ENCODE measurements at regions not wholly inside any gene's neighbourhood (a gene's known extent, or its start where the extent isn't known, plus 50 kb on each side); places are given as distances from the start of the nearest gene placed in this dataset.

DNA sequence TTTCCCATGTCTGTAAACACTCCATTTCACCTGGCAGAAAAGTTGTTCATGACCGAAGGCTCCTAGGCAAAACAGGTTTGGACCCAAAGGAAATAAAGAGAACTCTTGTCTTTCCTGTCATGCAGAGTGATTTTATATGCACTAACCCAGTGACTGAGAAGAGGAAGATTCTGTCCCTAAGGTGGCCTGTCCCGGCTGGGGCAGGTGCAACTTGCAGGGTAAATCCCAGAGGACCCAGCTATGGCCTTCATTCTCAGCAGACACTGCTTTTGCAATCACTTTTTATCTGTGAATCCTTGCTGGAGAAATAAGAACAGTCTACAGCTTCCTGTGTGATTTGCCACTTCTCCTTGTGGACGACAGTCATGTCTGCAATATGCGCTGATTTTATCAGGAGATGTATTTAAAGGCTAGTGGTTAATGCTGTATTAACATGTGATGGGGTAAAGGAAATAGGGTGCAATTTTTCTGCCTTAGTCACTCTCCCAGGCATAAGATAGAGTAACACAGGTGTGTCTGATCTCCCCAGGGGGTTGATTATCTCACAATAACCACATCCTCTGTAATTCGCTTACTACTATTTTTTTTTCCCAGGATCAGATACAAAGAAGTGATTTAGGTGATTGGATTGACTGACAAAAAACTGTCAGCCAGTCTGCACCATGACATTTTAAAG lies 696.8 kb upstream of the SOX9 start:
- peaks cover 0 to 4% (median 0%) of the 10 kb centered on the region in 4 donors for H3K27me3 ChIP-seq (ENCODE audit: control insufficient read depth in 4 of 4, insufficient read depth in 4 of 4, low read length in 3 of 4)
- no peak overlapping the region for H3K9ac ChIP-seq (ENCODE audit: low read depth in 1 of 2, low read length in 2 of 2)
- no peaks in the 10 kb centered on the region for H3K4me1 ChIP-seq (ENCODE audit: control insufficient read depth in 4 of 4, insufficient read depth in 4 of 4, low read length in 3 of 4)
- no peak overlapping the region for H3K27ac ChIP-seq (ENCODE audit: low read depth in 1 of 2, low read length in 2 of 2)
- H3K9me3 ChIP-seq (ENCODE audit: control insufficient read depth in 4 of 4, low read length in 3 of 4), result peaks cover 0 to 3% (median under 1%) of the 10 kb centered on the region in 4 donors
- H3K36me3 ChIP-seq (ENCODE audit: control insufficient read depth in 4 of 4, insufficient read depth in 3 of 4, low read depth in 1 of 4, low read length in 3 of 4), result no peaks in the 10 kb centered on the region
- 75% methylated on average over 5 of the region's 5 CpGs for WGBS
- TF ChIP-seq, protein P1, sequence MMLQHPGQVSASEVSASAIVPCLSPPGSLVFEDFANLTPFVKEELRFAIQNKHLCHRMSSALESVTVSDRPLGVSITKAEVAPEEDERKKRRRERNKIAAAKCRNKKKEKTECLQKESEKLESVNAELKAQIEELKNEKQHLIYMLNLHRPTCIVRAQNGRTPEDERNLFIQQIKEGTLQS (IDR thresholded peaks at IDR 0.05), result no peak
- no peak for TF ChIP-seq FOXA1 (IDR thresholded peaks at IDR 0.05)
- TF ChIP-seq HNF4G (IDR thresholded peaks at IDR 0.05), result no peak
- no peak for TF ChIP-seq HNF4A (conservative IDR thresholded peaks at IDR 0.05)
- TF ChIP-seq YY1 (IDR thresholded peaks at IDR 0.05), result no peak
- TF ChIP-seq EGR1 (IDR thresholded peaks at IDR 0.05; ENCODE audit: low read depth in 2 of 2), result no peak
- no peak for TF ChIP-seq JUND (IDR thresholded peaks at IDR 0.05)
- TF ChIP-seq FOXA2 (IDR thresholded peaks at IDR 0.05), result no peak
- no peak for TF ChIP-seq SP1 (IDR thresholded peaks at IDR 0.05)
- TF ChIP-seq, protein P2, sequence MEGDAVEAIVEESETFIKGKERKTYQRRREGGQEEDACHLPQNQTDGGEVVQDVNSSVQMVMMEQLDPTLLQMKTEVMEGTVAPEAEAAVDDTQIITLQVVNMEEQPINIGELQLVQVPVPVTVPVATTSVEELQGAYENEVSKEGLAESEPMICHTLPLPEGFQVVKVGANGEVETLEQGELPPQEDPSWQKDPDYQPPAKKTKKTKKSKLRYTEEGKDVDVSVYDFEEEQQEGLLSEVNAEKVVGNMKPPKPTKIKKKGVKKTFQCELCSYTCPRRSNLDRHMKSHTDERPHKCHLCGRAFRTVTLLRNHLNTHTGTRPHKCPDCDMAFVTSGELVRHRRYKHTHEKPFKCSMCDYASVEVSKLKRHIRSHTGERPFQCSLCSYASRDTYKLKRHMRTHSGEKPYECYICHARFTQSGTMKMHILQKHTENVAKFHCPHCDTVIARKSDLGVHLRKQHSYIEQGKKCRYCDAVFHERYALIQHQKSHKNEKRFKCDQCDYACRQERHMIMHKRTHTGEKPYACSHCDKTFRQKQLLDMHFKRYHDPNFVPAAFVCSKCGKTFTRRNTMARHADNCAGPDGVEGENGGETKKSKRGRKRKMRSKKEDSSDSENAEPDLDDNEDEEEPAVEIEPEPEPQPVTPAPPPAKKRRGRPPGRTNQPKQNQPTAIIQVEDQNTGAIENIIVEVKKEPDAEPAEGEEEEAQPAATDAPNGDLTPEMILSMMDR (IDR thresholded peaks at IDR 0.05; ENCODE audit: low read depth, low read length, missing input control), result no peak
- TF ChIP-seq, protein P3, sequence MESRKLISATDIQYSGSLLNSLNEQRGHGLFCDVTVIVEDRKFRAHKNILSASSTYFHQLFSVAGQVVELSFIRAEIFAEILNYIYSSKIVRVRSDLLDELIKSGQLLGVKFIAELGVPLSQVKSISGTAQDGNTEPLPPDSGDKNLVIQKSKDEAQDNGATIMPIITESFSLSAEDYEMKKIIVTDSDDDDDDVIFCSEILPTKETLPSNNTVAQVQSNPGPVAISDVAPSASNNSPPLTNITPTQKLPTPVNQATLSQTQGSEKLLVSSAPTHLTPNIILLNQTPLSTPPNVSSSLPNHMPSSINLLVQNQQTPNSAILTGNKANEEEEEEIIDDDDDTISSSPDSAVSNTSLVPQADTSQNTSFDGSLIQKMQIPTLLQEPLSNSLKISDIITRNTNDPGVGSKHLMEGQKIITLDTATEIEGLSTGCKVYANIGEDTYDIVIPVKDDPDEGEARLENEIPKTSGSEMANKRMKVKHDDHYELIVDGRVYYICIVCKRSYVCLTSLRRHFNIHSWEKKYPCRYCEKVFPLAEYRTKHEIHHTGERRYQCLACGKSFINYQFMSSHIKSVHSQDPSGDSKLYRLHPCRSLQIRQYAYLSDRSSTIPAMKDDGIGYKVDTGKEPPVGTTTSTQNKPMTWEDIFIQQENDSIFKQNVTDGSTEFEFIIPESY (IDR thresholded peaks at IDR 0.05), result no peak
- TF ChIP-seq, protein P4, sequence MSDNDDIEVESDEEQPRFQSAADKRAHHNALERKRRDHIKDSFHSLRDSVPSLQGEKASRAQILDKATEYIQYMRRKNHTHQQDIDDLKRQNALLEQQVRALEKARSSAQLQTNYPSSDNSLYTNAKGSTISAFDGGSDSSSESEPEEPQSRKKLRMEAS (IDR thresholded peaks at IDR 0.05), result no peak
- no peak for DNase-seq (ENCODE audit: low spot score)
- no peak overlapping the region for H3K4me3 ChIP-seq (ENCODE audit: low read depth in 1 of 3, low read length in 3 of 3)

DNA sequence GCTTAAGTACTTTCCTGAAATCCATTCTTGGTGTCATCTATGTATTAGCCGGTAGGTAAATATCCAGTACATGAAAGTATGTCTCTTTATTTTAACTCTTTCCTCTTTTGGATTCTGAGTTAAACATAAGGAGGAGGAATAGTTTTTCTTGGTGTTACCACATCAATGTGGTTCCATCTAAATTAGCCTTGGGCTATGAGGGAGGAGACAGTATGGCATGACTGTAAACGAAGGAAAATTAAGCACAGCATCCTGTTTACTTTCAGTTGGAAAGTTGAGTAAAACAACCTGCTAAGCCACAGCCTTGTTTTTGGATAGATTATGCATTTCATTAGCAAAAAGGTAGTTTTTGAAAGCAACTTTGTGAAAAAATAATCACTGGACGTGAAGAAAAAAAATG lies 693.0 kb upstream of the SOX9 start:
- Histone ChIP-seq H3K4me3 (ENCODE audit: low read depth in 1 of 3, low read length in 3 of 3) (no peak overlapping the region), H3K9me3 (ENCODE audit: control insufficient read depth in 4 of 4, low read length in 3 of 4) (peaks cover 0 to 4% (median 2%) of the 10 kb centered on the region in 4 donors), H3K27me3 (ENCODE audit: control insufficient read depth in 4 of 4, insufficient read depth in 4 of 4, low read length in 3 of 4) (peaks cover 0 to 4% (median 0%) of the 10 kb centered on the region in 4 donors), H3K27ac (ENCODE audit: low read depth in 1 of 2, low read length in 2 of 2) (no peak overlapping the region), H3K36me3 (ENCODE audit: control insufficient read depth in 4 of 4, insufficient read depth in 3 of 4, low read depth in 1 of 4, low read length in 3 of 4) (no peaks in the 10 kb centered on the region), H3K9ac (ENCODE audit: low read depth in 1 of 2, low read length in 2 of 2) (no peak overlapping the region), H3K4me1 (ENCODE audit: control insufficient read depth in 4 of 4, insufficient read depth in 4 of 4, low read length in 3 of 4) (no peaks in the 10 kb centered on the region)
- no peak for DNase-seq (ENCODE audit: low spot score)
- 88% methylated on average over 3 of the region's 3 CpGs for WGBS
- TF ChIP-seq FOXA1 (IDR thresholded peaks at IDR 0.05), result no peak
- no peak for TF ChIP-seq EGR1 (IDR thresholded peaks at IDR 0.05; ENCODE audit: low read depth in 2 of 2)
- no peak for TF ChIP-seq YY1 (IDR thresholded peaks at IDR 0.05)

DNA sequence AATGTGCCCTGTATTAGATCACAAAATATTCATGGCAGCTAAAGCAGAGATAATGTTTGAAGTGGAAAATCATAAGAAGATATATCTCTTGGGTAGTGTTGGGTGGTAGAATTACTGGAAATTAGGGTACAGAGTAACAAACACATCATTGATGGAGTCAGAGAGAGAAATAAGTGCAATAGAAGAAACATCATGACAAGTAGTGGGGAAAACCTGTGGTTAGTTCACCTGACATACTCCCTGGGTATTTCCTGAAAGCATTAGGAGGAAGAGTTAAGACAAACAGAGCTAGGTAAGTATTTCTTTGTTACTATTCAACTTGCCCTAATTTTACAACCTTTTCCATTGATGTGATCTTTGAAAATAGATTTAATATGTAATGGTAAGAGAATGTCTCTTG lies 691.9 kb upstream of the SOX9 start:
- Histone ChIP-seq H3K36me3 (ENCODE audit: control insufficient read depth in 4 of 4, insufficient read depth in 3 of 4, low read depth in 1 of 4, low read length in 3 of 4) (no peaks in the 10 kb centered on the region), H3K27me3 (ENCODE audit: control insufficient read depth in 4 of 4, insufficient read depth in 4 of 4, low read length in 3 of 4) (peaks cover 0 to 4% (median 0%) of the 10 kb centered on the region in 4 donors), H3K4me1 (ENCODE audit: control insufficient read depth in 4 of 4, insufficient read depth in 4 of 4, low read length in 3 of 4) (no peaks in the 10 kb centered on the region), H3K9me3 (ENCODE audit: control insufficient read depth in 4 of 4, low read length in 3 of 4) (peaks cover 0 to 4% (median 2%) of the 10 kb centered on the region in 4 donors), H3K9ac (ENCODE audit: low read depth in 1 of 2, low read length in 2 of 2) (no peak overlapping the region), H3K4me3 (ENCODE audit: low read depth in 1 of 3, low read length in 3 of 3) (no peak overlapping the region), H3K27ac (ENCODE audit: low read depth in 1 of 2, low read length in 2 of 2) (no peak overlapping the region)
- TF ChIP-seq HNF4G (IDR thresholded peaks at IDR 0.05), result no peak
- no peak for DNase-seq (ENCODE audit: low spot score)

Measured in liver (tissue), 8 donors.